HepG2 (cell line): ENCODE measurements at regions not wholly inside any gene's neighbourhood (a gene's known extent, or its start where the extent isn't known, plus 50 kb on each side); places are given as distances from the start of the nearest gene placed in this dataset.

Source experiments
- ATAC-seq: fragments of 200-7000 bp; cut with Tn5 transposase; 3 replicates; pipeline ENCODE4 v1.9.1; 2020; ENCODE audit warnings: mild to moderate bottlenecking, moderate library complexity
- BruUV-seq: library from RNA; stranded (reverse); fragments of 400-500 nt; replicated peaks from 2 replicates; lab custom pipeline; 2021; lab: Mats Ljungman, UMichigan
- CTCF ChIA-PET: fragments of 300-600 bp; formaldehyde crosslinking; extraction: SDS; loops from one replicate; lab custom pipeline; 2021; ENCODE audit warnings: low total read pairs, inconsistent platforms, low intra/inter-chr PET ratio; lab: Yijun Ruan, JAX
- POLR2A ChIA-PET: fragments of 350-600 bp; sonication (Branson Sonifier 250); formaldehyde crosslinking; loops from one replicate; lab custom pipeline; 2020; ENCODE audit warnings: antibody characterized with exemption, inconsistent platforms; lab: Yijun Ruan, JAX
- DNase-seq: peaks from one replicate; pipeline ENCODE4 v3.0.0-alpha.2; 2015; ENCODE audit warnings: low spot score
- FAIRE-seq: peaks from 3 replicates; lab custom pipeline; 2011; peaks lifted over from hg19 to GRCh38; lab: Jason Lieb, UNC
- H2AFZ ChIP-seq: one replicate; pipeline ENCODE4 v1.6.1; 2011; ENCODE audit warnings: low read length, inconsistent platforms
- H3K27ac ChIP-seq: fragments of 300-600 bp; 3 replicates; pipeline ENCODE4 v1.8.0; 2011; ENCODE audit warnings: mixed run types, mild to moderate bottlenecking, mixed read lengths, low read length, inconsistent platforms; ENCODE audit not compliant: insufficient read depth; ENCODE audit errors: extremely low read length
- H3K27me3 ChIP-seq, 2 experiments: fragments of 200-600 bp in 1 of 2; 2 replicates in 1 of 2; 3 replicates in 1 of 2; pipeline versions ENCODE4 v1.6.0 to v1.8.0; 2011; ENCODE audit warnings: low read length in 2 of 2, mild to moderate bottlenecking in 2 of 2, moderate library complexity in 2 of 2, inconsistent platforms in 1 of 2; ENCODE audit not compliant: insufficient read depth in 2 of 2, control insufficient read depth in 1 of 2
- H3K36me3 ChIP-seq, 2 experiments: fragments of 200-600 bp in 1 of 2; replicated peaks in 1 of 2; 2 replicates in 1 of 2; 3 replicates in 1 of 2; pipeline versions ENCODE4 v1.5.1 to v1.8.0; 2011; ENCODE audit warnings: low read length in 2 of 2, inconsistent platforms in 1 of 2; ENCODE audit not compliant: insufficient read depth in 2 of 2, control insufficient read depth in 1 of 2
- H3K4me1 ChIP-seq: 2 replicates; pipeline ENCODE4 v1.5.1; 2012; ENCODE audit warnings: low read length, inconsistent platforms; ENCODE audit not compliant: insufficient read depth
- H3K4me2 ChIP-seq: 2 replicates; pipeline ENCODE4 v1.6.0; 2011; ENCODE audit warnings: low read depth, low read length, inconsistent platforms
- H3K4me3 ChIP-seq, 3 experiments: fragments of 200-600 bp in 1 of 3; sonication (generic), shearing (Covaris generic) in 1 of 3; replicated peaks in 1 of 3; 2 replicates each; pipeline ENCODE4 v1.5.1; 2011 to 2016; ENCODE audit warnings: low read length in 3 of 3, inconsistent platforms in 2 of 3, low read depth in 2 of 3, mild to moderate bottlenecking in 2 of 3, control low read depth in 1 of 3, mixed read lengths in 1 of 3; ENCODE audit not compliant: insufficient read depth in 1 of 3
- H3K79me2 ChIP-seq: one replicate; pipeline ENCODE4 v1.6.1; 2011; ENCODE audit warnings: low read length, inconsistent platforms; ENCODE audit not compliant: insufficient read depth
- H3K9ac ChIP-seq: 2 replicates; pipeline ENCODE4 v1.6.0; 2011; ENCODE audit warnings: mild to moderate bottlenecking, low read depth, low read length, inconsistent platforms; ENCODE audit not compliant: insufficient read depth
- H3K9me3 ChIP-seq: 2 replicates; pipeline ENCODE4 v1.5.1; 2012; ENCODE audit warnings: mild to moderate bottlenecking, low read length
- H4K20me1 ChIP-seq: 2 replicates; pipeline ENCODE4 v1.6.0; 2011; ENCODE audit warnings: inconsistent platforms, mild to moderate bottlenecking, low read length, moderate library complexity; ENCODE audit not compliant: insufficient read depth
- AKAP8 ChIP-seq: sonication (generic); formaldehyde crosslinking; IDR thresholded peaks from 2 replicates; pipeline ENCODE4 v1.5.1; 2020; ENCODE audit warnings: mild to moderate bottlenecking, missing genetic modification reagents
- CREBL2 ChIP-seq: sonication (generic); formaldehyde crosslinking; IDR thresholded peaks from 2 replicates; pipeline ENCODE4 v1.8.1; 2023; ENCODE audit warnings: missing genetic modification reagents, mild to moderate bottlenecking, borderline replicate concordance
- CREM ChIP-seq, 2 experiments: sonication (generic) in 1 of 2; formaldehyde crosslinking in 1 of 2; IDR thresholded peaks; 2 replicates each; pipeline versions ENCODE4 v1.4.0 to v1.6.1; 2016 to 2020; ENCODE audit warnings: antibody characterized with exemption in 1 of 2, mild to moderate bottlenecking in 1 of 2, missing genetic modification reagents in 1 of 2
- KDM5A ChIP-seq: fragments of 200-600 bp; sonication (generic); IDR thresholded peaks from 2 replicates; pipeline ENCODE4 v1.7.0; 2018; ENCODE audit warnings: antibody characterized with exemption, mild to moderate bottlenecking, low read length, borderline replicate concordance
- NR1H2 ChIP-seq: sonication (generic); formaldehyde crosslinking; IDR thresholded peaks from 2 replicates; pipeline ENCODE4 v1.8.1; 2022; ENCODE audit warnings: low read depth, missing genetic modification reagents, borderline replicate concordance
- NR2C2 ChIP-seq: sonication (generic); formaldehyde crosslinking; IDR thresholded peaks from 2 replicates; pipeline ENCODE4 v1.4.0; 2020; ENCODE audit warnings: missing genetic modification reagents, mild to moderate bottlenecking, moderate library complexity, borderline replicate concordance
- ZBTB39 ChIP-seq: sonication (generic); formaldehyde crosslinking; IDR thresholded peaks from 2 replicates; pipeline ENCODE4 v1.5.0; 2020; ENCODE audit warnings: missing genetic modification reagents
- ZNF510 ChIP-seq: sonication (generic); formaldehyde crosslinking; IDR thresholded peaks from 2 replicates; pipeline ENCODE4 v1.4.0; 2020; ENCODE audit warnings: low read depth, mild to moderate bottlenecking, missing genetic modification reagents
- ZNF598 ChIP-seq: sonication (generic); formaldehyde crosslinking; IDR thresholded peaks from 2 replicates; pipeline ENCODE4 v1.5.1; 2020; ENCODE audit warnings: mild to moderate bottlenecking, missing genetic modification reagents, borderline replicate concordance
- ZSCAN31 ChIP-seq: sonication (generic); formaldehyde crosslinking; IDR thresholded peaks from 2 replicates; pipeline ENCODE4 v1.5.0; 2020; ENCODE audit warnings: low read depth, mild to moderate bottlenecking, missing genetic modification reagents
- in situ Hi-C: cut with HindIII; loops from 2 replicates; pipeline ENCODE4 v1.10.0; 2017; ENCODE audit warnings: low pct_unique_long_range_greater_than_20kb; ENCODE audit not compliant: extremely low pct_ligation_motif_present
- intact Hi-C: fragments of 100-400 bp; cut with micrococcal nuclease; formaldehyde crosslinking; loops from one replicate; pipeline ENCODE4 v1.10.0; 2022; ENCODE audit not compliant: unreplicated experiment

GRCh38 chr9:22308177-22308576 lies 138.4 kb upstream of the DMRTA1 start:
- Histone ChIP-seq H3K9me3 (no peaks in the 10 kb centered on the region), H3K9ac (no peak overlapping the region), H3K4me1 (no peaks in the 10 kb centered on the region), H3K79me2 (no peaks in the 10 kb centered on the region), H3K36me3 (no peaks in the 10 kb centered on the region), H3K27me3 (no peaks in the 10 kb centered on the region), H3K4me2 (no peak overlapping the region), H4K20me1 (no peaks in the 10 kb centered on the region), H3K4me3 (no peak overlapping the region), H3K27ac (no peak overlapping the region), H2AFZ (no peak overlapping the region)
- ChIA-PET CTCF (interaction anchor here (0.7 kb wide), 1 partner anchor 144 kb away, joined by 3 read pairs; no protein-coding TSS in a partner anchor), POLR2A (no interaction called here)
- intact Hi-C loops (no loop called here), in situ Hi-C loops (loop anchor here (5.0 kb wide), 1 partner anchor 144 kb away; no protein-coding TSS in a partner anchor)
- ATAC-seq (no peak), FAIRE-seq (no peak), DNase-seq (no peak)
- no TSS peak for BruUV-seq
- TF ChIP-seq CREM (IDR thresholded peaks at IDR 0.05): no peak
- TF ChIP-seq CREM (CRISPR knock-in tag; IDR thresholded peaks at IDR 0.05): no peak
- TF ChIP-seq ZBTB39 (CRISPR knock-in tag): no peak
- TF ChIP-seq NR1H2 (CRISPR knock-in tag): no peak
- no peak for TF ChIP-seq ZNF598
- TF ChIP-seq AKAP8 (CRISPR knock-in tag): no peak
- no peak for TF ChIP-seq KDM5A
- no peak for TF ChIP-seq CREBL2 (CRISPR knock-in tag)
- TF ChIP-seq ZSCAN31 (CRISPR knock-in tag): no peak
- no peak for TF ChIP-seq ZNF510
- no peak for TF ChIP-seq NR2C2 (CRISPR knock-in tag)
